HEK293 (cell line): ENCODE measurements at regions not wholly inside any gene's neighbourhood (a gene's known extent, or its start where the extent isn't known, plus 50 kb on each side); places are given as distances from the start of the nearest gene placed in this dataset.

Experiments
- ZBTB7A ChIP-seq: fragments of 450-650 bp; formaldehyde crosslinking; IDR thresholded peaks from 2 replicates; pipeline ENCODE4 v1.5.1; 2016; ENCODE audit warnings: low read depth, missing biosample characterization, missing genetic modification characterization
- ZNF184 ChIP-seq: fragments of 450-650 bp; IDR thresholded peaks from 2 replicates; pipeline ENCODE4 v1.5.1; 2018; ENCODE audit warnings: missing biosample characterization, mild to moderate bottlenecking, missing genetic modification characterization
- TF ChIP-seq, protein P1 (sequence below): fragments of 450-650 bp; formaldehyde crosslinking; IDR thresholded peaks from 2 replicates; pipeline ENCODE4 v1.5.1; 2016; ENCODE audit warnings: missing biosample characterization, missing genetic modification characterization

DNA sequence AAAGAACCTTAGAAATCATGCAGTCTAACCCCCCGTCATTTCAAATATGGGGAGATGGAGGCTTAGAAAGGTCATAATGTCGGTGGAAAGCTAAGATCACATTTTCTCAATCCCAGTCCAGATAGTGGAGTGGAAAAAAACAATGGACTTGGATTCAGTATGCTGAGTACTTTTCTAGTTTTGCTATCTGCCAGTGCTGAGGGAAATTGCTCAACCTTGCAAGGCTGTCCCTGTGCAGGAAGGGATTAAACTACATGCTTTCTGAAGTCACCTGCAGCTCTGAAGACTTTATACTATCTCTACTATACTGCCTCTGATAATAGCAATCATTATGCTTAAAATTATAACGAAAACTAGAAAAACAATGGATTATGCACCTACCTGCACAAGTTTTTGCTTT lies 272.8 kb downstream of the LRIG3 start:
- TF ChIP-seq ZNF184 (tag by site-specific recombination) (no peak), ZBTB7A (tag by site-specific recombination) (no peak)
- TF ChIP-seq, protein P1, sequence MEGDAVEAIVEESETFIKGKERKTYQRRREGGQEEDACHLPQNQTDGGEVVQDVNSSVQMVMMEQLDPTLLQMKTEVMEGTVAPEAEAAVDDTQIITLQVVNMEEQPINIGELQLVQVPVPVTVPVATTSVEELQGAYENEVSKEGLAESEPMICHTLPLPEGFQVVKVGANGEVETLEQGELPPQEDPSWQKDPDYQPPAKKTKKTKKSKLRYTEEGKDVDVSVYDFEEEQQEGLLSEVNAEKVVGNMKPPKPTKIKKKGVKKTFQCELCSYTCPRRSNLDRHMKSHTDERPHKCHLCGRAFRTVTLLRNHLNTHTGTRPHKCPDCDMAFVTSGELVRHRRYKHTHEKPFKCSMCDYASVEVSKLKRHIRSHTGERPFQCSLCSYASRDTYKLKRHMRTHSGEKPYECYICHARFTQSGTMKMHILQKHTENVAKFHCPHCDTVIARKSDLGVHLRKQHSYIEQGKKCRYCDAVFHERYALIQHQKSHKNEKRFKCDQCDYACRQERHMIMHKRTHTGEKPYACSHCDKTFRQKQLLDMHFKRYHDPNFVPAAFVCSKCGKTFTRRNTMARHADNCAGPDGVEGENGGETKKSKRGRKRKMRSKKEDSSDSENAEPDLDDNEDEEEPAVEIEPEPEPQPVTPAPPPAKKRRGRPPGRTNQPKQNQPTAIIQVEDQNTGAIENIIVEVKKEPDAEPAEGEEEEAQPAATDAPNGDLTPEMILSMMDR (tag by site-specific recombination): no peak
